IMR-90 (cell line): ENCODE measurements at regions not wholly inside any gene's neighbourhood (a gene's known extent, or its start where the extent isn't known, plus 50 kb on each side); places are given as distances from the start of the nearest gene placed in this dataset.

Source experiments
- ATAC-seq: fragments of 200-7000 bp; cut with Tn5 transposase; 2 replicates; pipeline ENCODE4 v1.9.1; 2020; ENCODE audit warnings: low read depth, mild to moderate bottlenecking, moderate library complexity
- BruUV-seq: library from RNA; stranded (reverse); fragments of 400-500 nt; replicated peaks from 2 replicates; lab custom pipeline; 2021; lab: Mats Ljungman, UMichigan
- CTCF ChIA-PET: fragments of 300-600 bp; formaldehyde crosslinking; extraction: SDS; loops from one replicate; lab custom pipeline; 2021; ENCODE audit warnings: antibody characterized with exemption; lab: Yijun Ruan, JAX
- POLR2A ChIA-PET: fragments of 300-600 bp; sonication (Branson Sonifier 250); formaldehyde crosslinking; loops from one replicate; lab custom pipeline; 2022; ENCODE audit warnings: antibody characterized with exemption; ENCODE audit not compliant: unreplicated experiment; lab: Charles Lee
- DNase-seq: peaks from one replicate; pipeline ENCODE4 v3.0.0; 2013
- H2AFZ ChIP-seq: replicated peaks from 2 replicates; pipeline ENCODE3; 2013; ENCODE audit warnings: low read length, mild to moderate bottlenecking; ENCODE audit not compliant: poor library complexity
- H2AK5ac ChIP-seq: 2 replicates; pipeline ENCODE4 v1.6.1; 2013; ENCODE audit warnings: low read depth, low read length, inconsistent platforms
- H2AK9ac ChIP-seq: replicated peaks from 2 replicates; pipeline ENCODE3; 2013; ENCODE audit warnings: mild to moderate bottlenecking, low read depth, low read length, moderate library complexity; ENCODE audit not compliant: poor library complexity
- H2BK120ac ChIP-seq: 2 replicates; pipeline ENCODE4 v1.6.1; 2013; ENCODE audit warnings: low read depth, low read length, inconsistent platforms
- H2BK15ac ChIP-seq: 3 replicates; pipeline ENCODE4 v1.6.1; 2013; ENCODE audit warnings: low read depth, low read length, inconsistent platforms
- H2BK20ac ChIP-seq: 2 replicates; pipeline ENCODE4 v1.6.1; 2013; ENCODE audit warnings: low read depth, mild to moderate bottlenecking, inconsistent platforms, low read length, moderate library complexity
- H2BK5ac ChIP-seq: 2 replicates; pipeline ENCODE4 v1.6.1; 2013; ENCODE audit warnings: mild to moderate bottlenecking, low read depth, low read length, inconsistent platforms; ENCODE audit not compliant: poor library complexity, severe bottlenecking
- H3K14ac ChIP-seq: replicated peaks from 2 replicates; pipeline ENCODE4 v1.6.1; 2013; ENCODE audit warnings: low read depth, low read length, inconsistent platforms
- H3K18ac ChIP-seq: 2 replicates; pipeline ENCODE4 v1.6.1; 2013; ENCODE audit warnings: low read depth, low read length, control low read depth
- H3K23ac ChIP-seq: 2 replicates; pipeline ENCODE4 v1.6.1; 2013; ENCODE audit warnings: low read depth, low read length, inconsistent platforms
- H3K27ac ChIP-seq: 2 replicates; pipeline ENCODE4 v1.5.1; 2013; ENCODE audit warnings: mild to moderate bottlenecking, control low read depth, low read length; ENCODE audit not compliant: insufficient read depth
- H3K27me3 ChIP-seq: 2 replicates; pipeline ENCODE4 v1.6.1; 2013; ENCODE audit warnings: low read length; ENCODE audit not compliant: control insufficient read depth, insufficient read depth
- H3K36me3 ChIP-seq: 2 replicates; pipeline ENCODE4 v1.6.1; 2013; ENCODE audit warnings: low read length, mixed read lengths; ENCODE audit not compliant: control insufficient read depth, insufficient read depth
- H3K4ac ChIP-seq: 2 replicates; pipeline ENCODE4 v1.6.1; 2013; ENCODE audit warnings: low read depth, low read length, inconsistent platforms
- H3K4me1 ChIP-seq: 2 replicates; pipeline ENCODE4 v1.6.1; 2013; ENCODE audit warnings: low read length, mixed read lengths; ENCODE audit not compliant: control insufficient read depth, insufficient read depth
- H3K4me2 ChIP-seq: 2 replicates; pipeline ENCODE4 v1.6.1; 2013; ENCODE audit warnings: low read depth, mild to moderate bottlenecking, control low read depth, low read length, moderate library complexity
- H3K4me3 ChIP-seq: 2 replicates; pipeline ENCODE4 v1.5.1; 2013; ENCODE audit warnings: low read depth, mild to moderate bottlenecking, control low read depth, low read length, moderate library complexity; ENCODE audit not compliant: insufficient read depth
- H3K56ac ChIP-seq: 2 replicates; pipeline ENCODE4 v1.6.1; 2013; ENCODE audit warnings: low read length, inconsistent platforms; ENCODE audit not compliant: insufficient read depth; ENCODE audit errors: extremely low read depth
- H3K79me1 ChIP-seq, 2 experiments: 2 replicates each; pipeline ENCODE4 v1.6.1; 2013; ENCODE audit warnings: low read length in 2 of 2, inconsistent platforms in 1 of 2, low read depth in 1 of 2
- H3K9ac ChIP-seq: 2 replicates; pipeline ENCODE4 v1.6.1; 2013; ENCODE audit warnings: low read depth, low read length, control low read depth
- H3K9me1 ChIP-seq: 2 replicates; pipeline ENCODE4 v1.6.1; 2013; ENCODE audit warnings: low read length, inconsistent platforms; ENCODE audit not compliant: insufficient read depth
- H3K9me3 ChIP-seq: 2 replicates; pipeline ENCODE4 v1.6.1; 2013; ENCODE audit warnings: low read length; ENCODE audit not compliant: control insufficient read depth, insufficient read depth
- H4K20me1 ChIP-seq: 2 replicates; pipeline ENCODE4 v1.6.1; 2013; ENCODE audit warnings: low read length, inconsistent platforms; ENCODE audit not compliant: insufficient read depth
- H4K5ac ChIP-seq: 2 replicates; pipeline ENCODE4 v1.6.1; 2013; ENCODE audit warnings: mild to moderate bottlenecking, low read depth, low read length, control low read depth
- H4K8ac ChIP-seq, 2 experiments: 2 replicates each; pipeline ENCODE4 v1.6.1; 2013; ENCODE audit warnings: low read depth in 2 of 2, low read length in 2 of 2, control low read depth in 1 of 2, inconsistent platforms in 1 of 2
- H4K91ac ChIP-seq: 2 replicates; pipeline ENCODE4 v1.6.1; 2013; ENCODE audit warnings: low read depth, low read length, inconsistent platforms; ENCODE audit not compliant: insufficient read depth
- BHLHE40 ChIP-seq: fragments of 150-350 bp; IDR thresholded peaks from 2 replicates; pipeline ENCODE4 v1.6.1; 2016; ENCODE audit warnings: mild to moderate bottlenecking, low read depth, low read length
- CEBPB ChIP-seq: IDR thresholded peaks from 2 replicates; pipeline ENCODE4 v1.6.1; 2012; ENCODE audit warnings: low read depth, low read length, improper control_type of control experiment
- CHD1 ChIP-seq: IDR thresholded peaks from 2 replicates; pipeline ENCODE4 v1.6.1; 2012; ENCODE audit warnings: low read depth, low read length, improper control_type of control experiment
- FOS ChIP-seq: fragments of 150-350 bp; IDR thresholded peaks from 2 replicates; pipeline ENCODE4 v1.6.1; 2016; ENCODE audit warnings: low read depth, low read length
- MAFK ChIP-seq: IDR thresholded peaks from 2 replicates; pipeline ENCODE4 v1.6.1; 2012; ENCODE audit warnings: low read depth, low read length, improper control_type of control experiment
- MAZ ChIP-seq: IDR thresholded peaks from 2 replicates; pipeline ENCODE4 v1.6.1; 2012; ENCODE audit warnings: low read depth, mild to moderate bottlenecking, low read length, improper control_type of control experiment, moderate library complexity, borderline replicate concordance
- MXI1 ChIP-seq: IDR thresholded peaks from 2 replicates; pipeline ENCODE4 v1.6.1; 2012; ENCODE audit warnings: low read depth, mild to moderate bottlenecking, low read length, moderate library complexity, borderline replicate concordance
- NFE2L2 ChIP-seq: fragments of 150-350 bp; IDR thresholded peaks from 2 replicates; pipeline ENCODE4 v1.6.1; 2016; ENCODE audit warnings: low read depth, mild to moderate bottlenecking, low read length
- POLR2A ChIP-seq: IDR thresholded peaks from 2 replicates; pipeline ENCODE4 v1.6.1; 2012; ENCODE audit warnings: mild to moderate bottlenecking, low read depth, low read length
- RAD21 ChIP-seq: IDR thresholded peaks from 2 replicates; pipeline ENCODE4 v1.6.1; 2012; ENCODE audit warnings: low read length, improper control_type of control experiment
- RCOR1 ChIP-seq: IDR thresholded peaks from 2 replicates; pipeline ENCODE4 v1.6.1; 2012; ENCODE audit warnings: mild to moderate bottlenecking, low read length, improper control_type of control experiment; ENCODE audit not compliant: insufficient replicate concordance
- RFX5 ChIP-seq: IDR thresholded peaks from 2 replicates; pipeline ENCODE4 v1.8.0; 2012; ENCODE audit warnings: low read depth, mild to moderate bottlenecking, low read length, moderate library complexity
- SMC3 ChIP-seq: fragments of 150-350 bp; IDR thresholded peaks from 2 replicates; pipeline ENCODE4 v1.6.1; 2016; ENCODE audit warnings: low read depth, mild to moderate bottlenecking, antibody characterized with exemption, low read length, moderate library complexity
- WGBS, 2 experiments: methylation state at CpG; one replicate each; pipeline versions ENCODE4 v1.1.5 to v1.1.7; 2013; ENCODE audit warnings: missing lambda C conversion rate in 2 of 2; ENCODE audit not compliant: insufficient read length in 1 of 2; ENCODE audit errors: extremely low coverage in 2 of 2; 5-methylcytosine and 5-hydroxymethylcytosine counted together
- dilution Hi-C: fragments of 300-500 bp; cut with HindIII; formaldehyde crosslinking; loops from one replicate; pipeline ENCODE4 v1.14.3; 2018; ENCODE audit warnings: low sequenced_read_pairs; ENCODE audit not compliant: unreplicated experiment
- in situ Hi-C: fragments of 300-500 bp; cut with MboI; formaldehyde crosslinking; loops from 3 replicates; pipeline ENCODE4 v1.14.3; 2019; ENCODE audit warnings: low sequenced_read_pairs, inconsistent platforms, mixed read lengths
- intact Hi-C: fragments of 100-400 bp; cut with micrococcal nuclease; formaldehyde crosslinking; loops from 2 replicates; pipeline ENCODE4 v1.10.0; 2022
- TF ChIP-seq, protein P1 (sequence below): fragments of 150-350 bp; IDR thresholded peaks from 2 replicates; pipeline ENCODE4 v1.6.1; 2016; ENCODE audit warnings: low read depth, mild to moderate bottlenecking, low read length, moderate library complexity, borderline replicate concordance
- TF ChIP-seq, protein P2 (sequence below): conservative IDR thresholded peaks from 2 replicates; pipeline ENCODE4 v1.5.1; 2012; ENCODE audit warnings: mild to moderate bottlenecking, low read depth, low read length, improper control_type of control experiment

DNA sequence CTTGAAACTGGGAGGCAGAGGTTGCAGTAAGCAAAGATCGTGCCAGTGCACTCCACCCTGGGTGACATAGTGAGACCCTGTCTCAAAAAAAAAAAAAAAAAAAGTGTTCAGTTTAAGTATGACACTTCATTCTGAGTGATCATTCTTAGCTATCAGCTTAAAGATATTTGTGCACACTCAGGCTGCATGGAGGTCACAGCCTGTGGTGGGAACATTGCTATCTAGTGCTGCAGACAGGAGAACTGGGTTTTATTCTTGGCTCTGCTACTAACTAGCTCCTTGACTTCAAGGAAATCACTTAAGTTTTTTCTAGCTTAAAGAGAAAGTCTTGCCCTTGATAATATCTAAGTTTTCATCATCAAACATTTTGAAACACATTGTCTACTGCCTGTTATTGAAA, 391.3 kb upstream of the CDH7 start:
- ChIA-PET POLR2A (no interaction called here), CTCF (no interaction called here)
- Histone ChIP-seq H3K27ac (no peak overlapping the region), H3K56ac (no peak overlapping the region), H2BK20ac (no peak overlapping the region), H2AK5ac (no peak overlapping the region), H2BK120ac (no peak overlapping the region), H4K8ac (no peak overlapping the region), H3K4me3 (no peak overlapping the region), H4K91ac (no peak overlapping the region), H3K36me3 (no peaks in the 10 kb centered on the region), H3K18ac (no peak overlapping the region), H3K14ac (no peak overlapping the region), H2BK5ac (no peak overlapping the region), H2AK9ac (no peak overlapping the region), H3K79me1 (no peaks in the 10 kb centered on the region), H2AFZ (no peak overlapping the region), H4K20me1 (no peaks in the 10 kb centered on the region), H2BK15ac (no peak overlapping the region), H3K23ac (no peak overlapping the region), H3K4me2 (no peak overlapping the region), H3K27me3 (no peaks in the 10 kb centered on the region), H4K5ac (no peak overlapping the region), H3K9me1 (no peaks in the 10 kb centered on the region), H3K4ac (no peak overlapping the region), H3K9ac (no peak overlapping the region), H3K9me3 (peaks cover 2% of the 10 kb centered on the region), H3K4me1 (no peaks in the 10 kb centered on the region)
- BruUV-seq = no TSS peak
- no peak for DNase-seq
- dilution Hi-C loops = no loop called here
- ATAC-seq = no peak
- intact Hi-C loops = no loop called here
- in situ Hi-C loops = no loop called here
- WGBS, 2 experiments = no CpG with 5 or more reads among the region's 1 CpG
- TF ChIP-seq RCOR1 (no peak), MXI1 (no peak), CHD1 (no peak), BHLHE40 (no peak), RAD21 (no peak), MAFK (no peak), SMC3 (no peak), FOS (no peak), MAZ (no peak), NFE2L2 (no peak), POLR2A (no peak), RFX5 (no peak), CEBPB (no peak)
- TF ChIP-seq, protein P1, sequence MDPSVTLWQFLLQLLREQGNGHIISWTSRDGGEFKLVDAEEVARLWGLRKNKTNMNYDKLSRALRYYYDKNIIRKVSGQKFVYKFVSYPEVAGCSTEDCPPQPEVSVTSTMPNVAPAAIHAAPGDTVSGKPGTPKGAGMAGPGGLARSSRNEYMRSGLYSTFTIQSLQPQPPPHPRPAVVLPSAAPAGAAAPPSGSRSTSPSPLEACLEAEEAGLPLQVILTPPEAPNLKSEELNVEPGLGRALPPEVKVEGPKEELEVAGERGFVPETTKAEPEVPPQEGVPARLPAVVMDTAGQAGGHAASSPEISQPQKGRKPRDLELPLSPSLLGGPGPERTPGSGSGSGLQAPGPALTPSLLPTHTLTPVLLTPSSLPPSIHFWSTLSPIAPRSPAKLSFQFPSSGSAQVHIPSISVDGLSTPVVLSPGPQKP = no peak
- TF ChIP-seq, protein P2, sequence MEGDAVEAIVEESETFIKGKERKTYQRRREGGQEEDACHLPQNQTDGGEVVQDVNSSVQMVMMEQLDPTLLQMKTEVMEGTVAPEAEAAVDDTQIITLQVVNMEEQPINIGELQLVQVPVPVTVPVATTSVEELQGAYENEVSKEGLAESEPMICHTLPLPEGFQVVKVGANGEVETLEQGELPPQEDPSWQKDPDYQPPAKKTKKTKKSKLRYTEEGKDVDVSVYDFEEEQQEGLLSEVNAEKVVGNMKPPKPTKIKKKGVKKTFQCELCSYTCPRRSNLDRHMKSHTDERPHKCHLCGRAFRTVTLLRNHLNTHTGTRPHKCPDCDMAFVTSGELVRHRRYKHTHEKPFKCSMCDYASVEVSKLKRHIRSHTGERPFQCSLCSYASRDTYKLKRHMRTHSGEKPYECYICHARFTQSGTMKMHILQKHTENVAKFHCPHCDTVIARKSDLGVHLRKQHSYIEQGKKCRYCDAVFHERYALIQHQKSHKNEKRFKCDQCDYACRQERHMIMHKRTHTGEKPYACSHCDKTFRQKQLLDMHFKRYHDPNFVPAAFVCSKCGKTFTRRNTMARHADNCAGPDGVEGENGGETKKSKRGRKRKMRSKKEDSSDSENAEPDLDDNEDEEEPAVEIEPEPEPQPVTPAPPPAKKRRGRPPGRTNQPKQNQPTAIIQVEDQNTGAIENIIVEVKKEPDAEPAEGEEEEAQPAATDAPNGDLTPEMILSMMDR = no peak
